Suprapubic skin (tissue), 4 donors: ENCODE measurements at regions not wholly inside any gene's neighbourhood (a gene's known extent, or its start where the extent isn't known, plus 50 kb on each side); places are given as distances from the start of the nearest gene placed in this dataset.

Source experiments
- CTCF ChIP-seq, 2 donors: fragments of 200-600 bp in 1 of 2; fragments of 450-650 bp in 1 of 2; sonication (generic) in 1 of 2; IDR thresholded peaks; one replicate each; pipeline ENCODE4 v1.5.1; 2016 to 2019; ENCODE audit warnings: antibody characterized with exemption in 2 of 2, mild to moderate bottlenecking in 1 of 2, moderate library complexity in 1 of 2
- EP300 ChIP-seq: sonication (generic); formaldehyde crosslinking; IDR thresholded peaks from one replicate; pipeline ENCODE4 v1.6.1; 2017; ENCODE audit warnings: antibody characterized with exemption
- POLR2A ChIP-seq, 2 donors: fragments of 450-650 bp; IDR thresholded peaks; one replicate each; pipeline ENCODE4 v1.6.1; 2017; ENCODE audit warnings: antibody characterized with exemption in 2 of 2, mild to moderate bottlenecking in 2 of 2, moderate library complexity in 2 of 2
- POLR2AphosphoS5 ChIP-seq, 3 donors: sonication (generic); formaldehyde crosslinking; IDR thresholded peaks; one replicate each; pipeline ENCODE4 v1.6.1; 2017; ENCODE audit warnings: antibody characterized with exemption in 3 of 3

- TF ChIP-seq EP300 (no peak), POLR2A (IDR thresholded peaks at IDR 0.05) (no peak), CTCF (IDR thresholded peaks at IDR 0.05) (no peak), POLR2AphosphoS5 (IDR thresholded peaks at IDR 0.05) (no peak)
Observed at GRCh38 chr10:57262892-57263291, 901.8 kb upstream of the ZWINT start.
